ENCODE measurements at regions not wholly inside any gene's neighbourhood (a gene's known extent, or its start where the extent isn't known, plus 50 kb on each side); places are given as distances from the start of the nearest gene placed in this dataset.

DNA sequence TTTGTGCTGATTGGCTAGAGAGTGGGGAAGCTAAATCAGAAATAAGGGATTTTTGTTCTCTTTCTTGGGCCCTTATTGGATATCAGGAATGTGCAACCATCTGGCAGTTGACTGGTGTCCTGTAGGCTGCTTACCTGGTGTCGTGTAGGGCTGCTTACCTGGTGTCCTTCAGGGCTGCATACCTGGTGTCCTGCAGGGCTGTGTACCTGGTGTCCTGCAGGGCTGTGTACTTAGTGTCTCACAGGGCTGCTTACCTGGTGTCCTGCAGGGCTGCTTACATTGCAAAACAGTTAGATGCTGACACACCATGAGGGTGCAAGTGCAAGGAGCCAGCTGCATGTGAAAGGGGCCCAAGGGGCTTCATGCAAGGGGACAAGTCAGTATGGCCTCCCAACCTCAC, 249.3 kb downstream of the ICE1 start (continued):
- TF ChIP-seq EZH2 (IDR thresholded peaks at IDR 0.05; ENCODE audit: low read depth, low read length, severe bottlenecking) (no peak), EP300 (IDR thresholded peaks at IDR 0.05; ENCODE audit: borderline replicate concordance in 1 of 2, low read depth in 2 of 2, low read length in 2 of 2) (no peak), CEBPB (IDR thresholded peaks at IDR 0.05; ENCODE audit: low read depth, low read length) (peak; percentile 31; the same call in 1 of the 2 replicates), SRF (IDR thresholded peaks at IDR 0.05; ENCODE audit: low read depth, low read length) (no peak), TAF7 (optimal IDR thresholded peaks at IDR 0.05; ENCODE audit: borderline replicate concordance, low read depth, low read length) (no peak), KDM4A (IDR thresholded peaks at IDR 0.05; ENCODE audit: low read depth, low read length, severe bottlenecking) (no peak), MAFK (IDR thresholded peaks at IDR 0.05; ENCODE audit: low read depth, low read length) (peak; percentile 28; the same call in 1 of the 2 replicates), CREB1 (IDR thresholded peaks at IDR 0.05) (no peak), GABPA (IDR thresholded peaks at IDR 0.05; ENCODE audit: borderline replicate concordance, insufficient read depth, low read length) (no peak), NRF1 (IDR thresholded peaks at IDR 0.05; ENCODE audit: low read depth, low read length) (no peak), BRCA1 (IDR thresholded peaks at IDR 0.05; ENCODE audit: low read depth, low read length) (no peak), HDAC6 (IDR thresholded peaks at IDR 0.05; ENCODE audit: low read depth, low read length) (no peak), RFX5 (IDR thresholded peaks at IDR 0.05; ENCODE audit: borderline replicate concordance, low read depth, low read length) (no peak), POLR2AphosphoS5 (IDR thresholded peaks at IDR 0.05; ENCODE audit: low read depth, low read length) (no peak), FOSL1 (IDR thresholded peaks at IDR 0.05; ENCODE audit: insufficient read depth, low read depth, low read length) (no peak)
- TF ChIP-seq, protein P1, sequence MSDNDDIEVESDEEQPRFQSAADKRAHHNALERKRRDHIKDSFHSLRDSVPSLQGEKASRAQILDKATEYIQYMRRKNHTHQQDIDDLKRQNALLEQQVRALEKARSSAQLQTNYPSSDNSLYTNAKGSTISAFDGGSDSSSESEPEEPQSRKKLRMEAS (IDR thresholded peaks at IDR 0.05), result 0 out of 2 replicates have a peak, but pooled peaks have one; percentile 17

Data from H1 (cell line).